22Rv1 (cell line): ENCODE measurements at regions not wholly inside any gene's neighbourhood (a gene's known extent, or its start where the extent isn't known, plus 50 kb on each side); places are given as distances from the start of the nearest gene placed in this dataset.

Experiments used
- H3K27ac ChIP-seq: fragments of 450-650 bp; 2 replicates; pipeline ENCODE4 v1.5.1; 2017
- ZFX ChIP-seq: fragments of 450-650 bp; IDR thresholded peaks from 2 replicates; pipeline ENCODE4 v1.6.1; 2017; ENCODE audit warnings: antibody characterized with exemption, borderline replicate concordance
- TF ChIP-seq, protein P1 (sequence below): fragments of 450-650 bp; IDR thresholded peaks from 2 replicates; pipeline ENCODE4 v1.5.1; 2017; ENCODE audit warnings: mild to moderate bottlenecking

DNA sequence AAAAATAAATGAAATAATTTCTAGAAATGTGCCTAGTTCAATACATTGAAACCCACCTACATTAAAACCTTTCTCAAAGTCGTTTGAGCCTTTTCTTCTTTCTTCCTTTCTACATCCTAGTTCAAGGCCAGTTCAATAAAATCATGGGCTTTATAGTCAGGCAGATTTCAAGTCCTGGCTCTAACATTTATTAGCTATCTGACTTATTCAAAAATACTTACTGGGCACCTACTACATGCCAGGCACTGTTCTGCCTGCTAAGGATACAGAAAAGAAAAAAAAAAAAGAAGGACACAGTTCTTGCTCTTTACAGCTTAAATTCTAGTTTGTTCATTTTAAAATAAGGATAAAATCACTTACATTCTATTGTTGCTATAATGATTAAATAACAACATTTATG, 134.2 kb upstream of the FGGY start:
- TF ChIP-seq, protein P1, sequence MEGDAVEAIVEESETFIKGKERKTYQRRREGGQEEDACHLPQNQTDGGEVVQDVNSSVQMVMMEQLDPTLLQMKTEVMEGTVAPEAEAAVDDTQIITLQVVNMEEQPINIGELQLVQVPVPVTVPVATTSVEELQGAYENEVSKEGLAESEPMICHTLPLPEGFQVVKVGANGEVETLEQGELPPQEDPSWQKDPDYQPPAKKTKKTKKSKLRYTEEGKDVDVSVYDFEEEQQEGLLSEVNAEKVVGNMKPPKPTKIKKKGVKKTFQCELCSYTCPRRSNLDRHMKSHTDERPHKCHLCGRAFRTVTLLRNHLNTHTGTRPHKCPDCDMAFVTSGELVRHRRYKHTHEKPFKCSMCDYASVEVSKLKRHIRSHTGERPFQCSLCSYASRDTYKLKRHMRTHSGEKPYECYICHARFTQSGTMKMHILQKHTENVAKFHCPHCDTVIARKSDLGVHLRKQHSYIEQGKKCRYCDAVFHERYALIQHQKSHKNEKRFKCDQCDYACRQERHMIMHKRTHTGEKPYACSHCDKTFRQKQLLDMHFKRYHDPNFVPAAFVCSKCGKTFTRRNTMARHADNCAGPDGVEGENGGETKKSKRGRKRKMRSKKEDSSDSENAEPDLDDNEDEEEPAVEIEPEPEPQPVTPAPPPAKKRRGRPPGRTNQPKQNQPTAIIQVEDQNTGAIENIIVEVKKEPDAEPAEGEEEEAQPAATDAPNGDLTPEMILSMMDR, result no peak
- no peak for TF ChIP-seq ZFX
- H3K27ac ChIP-seq, result no peak overlapping the region

DNA sequence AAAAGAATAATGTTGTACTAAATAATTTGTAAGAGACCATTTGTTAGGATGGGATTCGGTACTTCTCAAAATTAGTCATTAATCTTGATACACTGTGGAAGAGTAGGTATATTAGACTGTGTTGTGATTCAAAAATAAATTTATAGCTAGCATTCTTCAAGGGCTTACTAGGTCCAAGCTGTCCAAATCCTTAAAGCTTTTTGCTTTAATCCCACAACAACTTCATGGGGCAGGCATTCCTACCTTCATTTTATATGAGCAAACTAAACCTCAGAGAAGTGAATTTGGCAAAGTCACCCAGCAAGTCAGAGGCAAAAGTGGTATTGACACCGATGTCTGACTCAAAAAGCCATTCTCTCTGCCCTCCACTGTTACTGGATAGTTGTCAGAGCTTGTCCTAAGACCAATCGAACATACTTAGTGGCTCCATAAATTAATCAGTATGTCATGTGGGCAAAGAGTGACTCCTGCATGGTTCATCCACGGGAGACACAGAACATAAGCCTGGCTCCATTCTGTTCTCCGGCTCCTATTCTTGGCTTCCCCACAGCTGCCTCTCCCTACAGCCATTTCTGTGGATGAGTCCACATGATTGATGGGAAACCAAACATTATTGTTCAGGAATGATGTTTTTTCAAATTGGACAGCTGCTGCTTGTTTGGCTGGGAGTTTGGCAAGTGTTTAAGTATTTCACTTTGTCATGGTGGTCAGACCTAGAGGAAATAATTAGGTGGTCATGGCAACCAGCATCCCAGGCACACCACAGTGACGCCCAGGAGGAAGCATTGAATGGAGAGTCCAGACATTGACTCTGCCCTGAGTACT, 133.4 kb upstream of the FGGY start:
- H3K27ac ChIP-seq, result no peak overlapping the region
- no peak for TF ChIP-seq ZFX
- TF ChIP-seq, protein P1, result no peak

DNA sequence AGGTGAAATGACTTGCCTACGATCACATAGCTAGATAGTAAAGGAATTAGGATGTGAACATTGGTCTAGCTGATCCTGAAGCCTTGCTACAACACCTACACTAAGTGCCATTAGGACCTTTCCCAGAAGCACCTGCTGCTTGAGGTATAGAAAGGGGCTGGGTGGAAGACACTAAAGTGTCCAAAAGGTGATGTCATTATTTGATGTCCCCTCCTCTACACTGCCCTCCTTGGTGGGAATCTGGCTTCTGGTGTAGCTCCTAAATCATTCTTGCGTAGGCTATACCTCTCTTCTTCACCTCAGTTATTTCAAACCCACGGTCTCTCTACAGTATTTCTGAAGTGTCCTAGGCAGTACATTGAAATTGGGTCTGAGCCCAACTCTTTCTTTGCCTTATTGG, 132.5 kb upstream of the FGGY start:
- TF ChIP-seq ZFX, result no peak
- TF ChIP-seq, protein P1, result no peak
- no peak overlapping the region for H3K27ac ChIP-seq

DNA sequence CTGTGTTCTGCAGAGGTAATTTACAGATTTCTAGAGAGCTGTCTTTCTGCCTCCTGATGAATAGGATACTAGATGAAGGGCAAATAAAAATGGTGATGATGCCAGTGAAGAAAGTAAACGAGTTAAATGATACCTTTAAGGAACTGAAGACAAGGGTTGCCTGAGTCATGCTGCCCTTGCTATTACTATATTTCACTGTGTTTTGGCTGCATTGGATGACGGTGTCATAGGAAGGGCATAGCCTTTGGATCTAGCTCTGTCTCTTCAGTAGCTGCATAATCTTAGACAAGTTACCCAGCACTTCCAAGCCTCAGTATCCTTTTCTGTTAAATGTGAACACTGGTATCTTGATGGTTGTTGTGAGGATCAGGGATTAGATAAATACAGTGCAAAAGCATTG, 131.5 kb upstream of the FGGY start:
- H3K27ac ChIP-seq, result no peak overlapping the region
- TF ChIP-seq, protein P1, result no peak

DNA sequence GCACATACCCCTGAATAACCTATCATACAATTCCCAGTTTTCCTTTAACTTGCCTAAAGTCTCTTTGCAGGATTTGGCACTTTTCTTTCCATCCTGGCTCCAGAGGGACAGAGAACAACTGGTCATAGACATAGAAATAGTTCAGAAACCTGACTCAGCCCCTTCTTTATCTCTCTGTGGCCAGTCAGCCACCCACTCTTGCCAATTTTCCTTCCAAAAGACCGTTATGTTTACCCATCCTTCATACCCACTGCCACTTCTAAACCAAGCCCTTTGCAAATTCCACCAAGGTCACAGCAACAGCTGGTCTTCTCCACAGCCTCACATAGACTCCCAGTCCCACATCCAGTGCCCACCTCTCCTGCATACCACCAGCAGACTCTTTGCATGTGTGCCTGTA, 127.2 kb upstream of the FGGY start:
- H3K27ac ChIP-seq, result no peak overlapping the region
- no peak for TF ChIP-seq ZFX
- TF ChIP-seq, protein P1, result no peak

DNA sequence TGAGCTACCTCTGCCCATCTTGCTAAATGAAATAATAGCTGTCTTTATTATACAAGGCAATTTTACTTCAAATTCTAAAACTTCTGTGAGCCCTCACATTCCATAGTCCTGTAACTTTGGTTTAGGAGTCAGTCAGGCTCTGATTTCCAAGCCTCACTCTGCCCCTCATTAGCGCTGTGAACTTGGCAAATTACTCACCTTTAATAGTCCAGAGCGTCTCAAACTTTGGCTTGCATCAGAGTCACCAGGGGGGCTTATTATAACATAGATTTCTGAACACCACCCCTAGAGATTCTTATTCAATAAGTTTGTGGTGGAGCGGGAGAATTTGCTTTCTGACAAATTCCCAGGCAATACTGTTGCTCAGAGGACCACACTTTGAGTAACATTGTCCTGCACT, 126.2 kb upstream of the FGGY start:
- no peak overlapping the region for H3K27ac ChIP-seq
- TF ChIP-seq, protein P1, result no peak
- no peak for TF ChIP-seq ZFX

DNA sequence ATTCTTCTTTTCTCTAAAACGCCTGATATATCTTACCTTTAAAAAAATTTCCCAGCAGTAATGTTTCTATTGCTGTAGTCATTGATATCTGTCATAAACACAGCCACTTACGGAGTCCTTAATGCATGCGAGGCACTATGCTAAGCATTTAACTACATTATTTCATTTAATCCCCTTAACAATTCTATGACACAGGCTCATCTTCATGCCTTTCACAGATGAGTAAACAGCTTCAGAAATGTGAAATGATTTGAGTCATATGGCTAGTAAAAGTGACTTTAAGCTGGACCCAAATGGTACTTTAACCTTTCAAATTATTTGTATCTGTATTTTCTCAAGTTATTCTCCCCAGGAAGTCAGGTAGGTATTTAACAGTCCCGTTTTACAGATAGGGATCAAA, 125.1 kb upstream of the FGGY start:
- H3K27ac ChIP-seq, result no peak overlapping the region
- TF ChIP-seq, protein P1, result no peak
- no peak for TF ChIP-seq ZFX
